Brain microvascular endothelial cell (primary cell): ENCODE measurements at regions not wholly inside any gene's neighbourhood (a gene's known extent, or its start where the extent isn't known, plus 50 kb on each side); places are given as distances from the start of the nearest gene placed in this dataset.

Experiments
- DNase-seq: peaks from one replicate; pipeline ENCODE4 v3.0.0-alpha.2; 2020
- H3K27ac ChIP-seq: fragments of 250-450 bp; sonication (Bioruptor Pico); 2 replicates; pipeline ENCODE4 v1.5.1; 2020; ENCODE audit warnings: mild to moderate bottlenecking, moderate library complexity
- H3K27me3 ChIP-seq: fragments of 250-450 bp; sonication (Bioruptor Pico); replicated peaks from 2 replicates; pipeline ENCODE4 v1.5.1; 2020; ENCODE audit warnings: mild to moderate bottlenecking
- H3K36me3 ChIP-seq: fragments of 250-450 bp; sonication (Bioruptor Pico); replicated peaks from 2 replicates; pipeline ENCODE4 v1.5.1; 2020; ENCODE audit warnings: mild to moderate bottlenecking
- H3K4me3 ChIP-seq: 2 replicates; pipeline ENCODE4 v1.5.1; 2011; ENCODE audit warnings: low read depth, mild to moderate bottlenecking, control low read depth, low read length, moderate library complexity
- CTCF ChIP-seq: IDR thresholded peaks from 2 replicates; pipeline ENCODE4 v1.5.1; 2011; ENCODE audit warnings: low read depth, mild to moderate bottlenecking, moderate library complexity, low read length, control low read depth, inconsistent platforms; ENCODE audit errors: missing control alignments
- in situ Hi-C: cut with HindIII; loops from 2 replicates; pipeline ENCODE4 v1.10.0; 2017; ENCODE audit warnings: low sequenced_read_pairs, low pct_ligation_motif_present

- H3K27ac ChIP-seq = no peak overlapping the region
- H3K27me3 ChIP-seq = no peaks in the 10 kb centered on the region
- in situ Hi-C loops = no loop called here
- H3K4me3 ChIP-seq = no peak overlapping the region
- no peaks in the 10 kb centered on the region for H3K36me3 ChIP-seq
- TF ChIP-seq CTCF = no peak
- no peak for DNase-seq
Measured at GRCh38 chr6:115000736-115001135, 657.9 kb upstream of the HS3ST5 start.

- no peaks in the 10 kb centered on the region for H3K27me3 ChIP-seq
- H3K4me3 ChIP-seq = no peak overlapping the region
- no peak for TF ChIP-seq CTCF
- in situ Hi-C loops = no loop called here
- no peak for DNase-seq
- no peak overlapping the region for H3K27ac ChIP-seq
- H3K36me3 ChIP-seq = no peaks in the 10 kb centered on the region
Measured at GRCh38 chr6:114998492-114998891, 655.7 kb upstream of the HS3ST5 start.

GRCh38 chr6:114997813-114998292 lies 655.0 kb upstream of the HS3ST5 start:
- no peak overlapping the region for H3K4me3 ChIP-seq
- DNase-seq = no peak
- H3K36me3 ChIP-seq = no peaks in the 10 kb centered on the region
- no peak overlapping the region for H3K27ac ChIP-seq
- no peak for TF ChIP-seq CTCF
- in situ Hi-C loops = no loop called here
- H3K27me3 ChIP-seq = no peaks in the 10 kb centered on the region

- DNase-seq = no peak
- Histone ChIP-seq H3K36me3 (no peaks in the 10 kb centered on the region), H3K4me3 (no peak overlapping the region), H3K27me3 (no peaks in the 10 kb centered on the region), H3K27ac (no peak overlapping the region)
- in situ Hi-C loops = no loop called here
- no peak for TF ChIP-seq CTCF
Measured at GRCh38 chr6:114995526-114995925, 652.7 kb upstream of the HS3ST5 start.

GRCh38 chr6:114989279-114989964 lies 646.6 kb upstream of the HS3ST5 start:
- Histone ChIP-seq H3K36me3 (no peaks in the 10 kb centered on the region), H3K27ac (no peak overlapping the region), H3K27me3 (no peaks in the 10 kb centered on the region), H3K4me3 (no peak overlapping the region)
- TF ChIP-seq CTCF = no peak
- no peak for DNase-seq
- in situ Hi-C loops = no loop called here

GRCh38 chr6:114987281-114987680 lies 644.5 kb upstream of the HS3ST5 start:
- H3K36me3 ChIP-seq = no peaks in the 10 kb centered on the region
- no peak overlapping the region for H3K4me3 ChIP-seq
- DNase-seq = no peak
- no peak overlapping the region for H3K27ac ChIP-seq
- TF ChIP-seq CTCF = no peak
- in situ Hi-C loops = no loop called here
- H3K27me3 ChIP-seq = no peaks in the 10 kb centered on the region
